ENCODE measurements at regions not wholly inside any gene's neighbourhood (a gene's known extent, or its start where the extent isn't known, plus 50 kb on each side); places are given as distances from the start of the nearest gene placed in this dataset.

DNA sequence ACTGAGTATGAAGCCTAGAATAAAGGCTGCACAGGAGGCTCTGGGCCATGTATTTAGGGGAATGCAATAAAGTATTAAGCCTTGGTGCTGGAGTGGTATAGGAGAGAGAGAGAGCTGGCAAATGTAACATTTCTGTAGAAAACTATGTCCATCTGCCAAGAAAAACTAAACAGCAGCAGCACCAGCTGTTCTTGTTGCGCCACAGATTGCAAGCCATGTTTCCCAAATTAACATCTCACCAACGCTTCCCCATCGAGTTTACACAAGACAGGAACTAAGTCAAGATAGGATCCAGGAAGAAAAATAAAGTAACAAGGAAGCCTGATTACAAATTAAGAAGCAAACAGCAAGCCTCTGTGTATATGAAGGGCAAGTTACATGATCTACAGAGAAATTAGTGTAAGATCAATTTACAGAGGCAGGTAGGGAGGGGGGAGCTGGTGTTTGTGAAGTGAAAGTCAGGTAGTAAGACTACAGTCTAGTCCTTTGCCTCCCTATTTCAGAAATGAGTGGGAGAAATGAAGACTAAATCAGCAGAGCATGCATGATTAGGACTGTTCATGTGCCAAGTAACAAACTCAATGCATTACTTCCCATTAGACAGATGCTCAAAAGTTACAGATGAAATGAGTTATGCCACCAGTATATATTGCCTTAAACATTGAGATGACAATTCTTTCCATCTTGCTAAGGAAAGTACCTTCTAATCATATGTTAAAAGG is 900.5 kb downstream of the EPHA3 start:
- H3K4me1 ChIP-seq, result peaks cover 17% of the 10 kb centered on the region
- no peaks in the 10 kb centered on the region for H3K9me3 ChIP-seq (replicated peaks)
- TF ChIP-seq, protein P1, sequence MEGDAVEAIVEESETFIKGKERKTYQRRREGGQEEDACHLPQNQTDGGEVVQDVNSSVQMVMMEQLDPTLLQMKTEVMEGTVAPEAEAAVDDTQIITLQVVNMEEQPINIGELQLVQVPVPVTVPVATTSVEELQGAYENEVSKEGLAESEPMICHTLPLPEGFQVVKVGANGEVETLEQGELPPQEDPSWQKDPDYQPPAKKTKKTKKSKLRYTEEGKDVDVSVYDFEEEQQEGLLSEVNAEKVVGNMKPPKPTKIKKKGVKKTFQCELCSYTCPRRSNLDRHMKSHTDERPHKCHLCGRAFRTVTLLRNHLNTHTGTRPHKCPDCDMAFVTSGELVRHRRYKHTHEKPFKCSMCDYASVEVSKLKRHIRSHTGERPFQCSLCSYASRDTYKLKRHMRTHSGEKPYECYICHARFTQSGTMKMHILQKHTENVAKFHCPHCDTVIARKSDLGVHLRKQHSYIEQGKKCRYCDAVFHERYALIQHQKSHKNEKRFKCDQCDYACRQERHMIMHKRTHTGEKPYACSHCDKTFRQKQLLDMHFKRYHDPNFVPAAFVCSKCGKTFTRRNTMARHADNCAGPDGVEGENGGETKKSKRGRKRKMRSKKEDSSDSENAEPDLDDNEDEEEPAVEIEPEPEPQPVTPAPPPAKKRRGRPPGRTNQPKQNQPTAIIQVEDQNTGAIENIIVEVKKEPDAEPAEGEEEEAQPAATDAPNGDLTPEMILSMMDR (IDR thresholded peaks at IDR 0.05; ENCODE audit: borderline replicate concordance), result no peak
- intact Hi-C loops (cut with micrococcal nuclease), result no loop called here
- DNase-seq, result peak; percentile 17
- H3K27ac ChIP-seq (replicated peaks), result peak overlapping the region; percentile 41
- H3K27me3 ChIP-seq (ENCODE audit: low read depth), result no peaks in the 10 kb centered on the region
- H3K4me3 ChIP-seq, result no peak overlapping the region
- H3K36me3 ChIP-seq, result no peaks in the 10 kb centered on the region

GRCh38 chr3:90010341-90010740 is 902.9 kb downstream of the EPHA3 start:
- Histone ChIP-seq H3K4me1 (peaks cover 20% of the 10 kb centered on the region), H3K27me3 (ENCODE audit: low read depth) (no peaks in the 10 kb centered on the region), H3K27ac (replicated peaks) (peak overlapping the region; percentile 26), H3K9me3 (replicated peaks) (peaks cover 18% of the 10 kb centered on the region), H3K4me3 (no peak overlapping the region), H3K36me3 (no peaks in the 10 kb centered on the region)
- TF ChIP-seq, protein P1 (IDR thresholded peaks at IDR 0.05; ENCODE audit: borderline replicate concordance), result no peak
- intact Hi-C loops (cut with micrococcal nuclease), result no loop called here
- no peak for DNase-seq

DNA sequence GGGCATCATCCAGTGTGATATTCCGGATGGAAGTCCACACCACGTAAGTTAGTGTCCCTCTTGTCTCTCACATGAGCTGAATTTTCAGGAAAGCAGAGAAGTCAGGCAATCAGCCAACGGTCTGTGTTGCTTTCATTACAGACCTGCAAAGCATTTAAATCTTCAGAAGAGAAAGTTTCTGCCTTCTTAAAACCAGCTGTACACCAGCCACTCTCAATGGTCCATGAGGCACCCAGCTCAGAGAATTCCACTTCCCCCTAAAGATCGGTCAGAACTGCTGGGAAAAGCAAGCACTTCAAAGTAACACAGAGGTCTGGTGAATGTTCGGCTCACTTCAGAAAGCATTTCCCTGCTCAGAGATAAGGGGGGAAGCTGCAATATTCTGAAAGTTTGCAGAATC is 903.7 kb downstream of the EPHA3 start:
- H3K27ac ChIP-seq (replicated peaks), result peak overlapping the region; percentile 26
- H3K9me3 ChIP-seq (replicated peaks), result peaks cover 18% of the 10 kb centered on the region
- DNase-seq, result no peak
- no peaks in the 10 kb centered on the region for H3K36me3 ChIP-seq
- H3K27me3 ChIP-seq (ENCODE audit: low read depth), result no peaks in the 10 kb centered on the region
- TF ChIP-seq, protein P1 (IDR thresholded peaks at IDR 0.05; ENCODE audit: borderline replicate concordance), result no peak
- H3K4me3 ChIP-seq, result no peak overlapping the region
- peaks cover 20% of the 10 kb centered on the region for H3K4me1 ChIP-seq
- intact Hi-C loops (cut with micrococcal nuclease), result no loop called here

DNA sequence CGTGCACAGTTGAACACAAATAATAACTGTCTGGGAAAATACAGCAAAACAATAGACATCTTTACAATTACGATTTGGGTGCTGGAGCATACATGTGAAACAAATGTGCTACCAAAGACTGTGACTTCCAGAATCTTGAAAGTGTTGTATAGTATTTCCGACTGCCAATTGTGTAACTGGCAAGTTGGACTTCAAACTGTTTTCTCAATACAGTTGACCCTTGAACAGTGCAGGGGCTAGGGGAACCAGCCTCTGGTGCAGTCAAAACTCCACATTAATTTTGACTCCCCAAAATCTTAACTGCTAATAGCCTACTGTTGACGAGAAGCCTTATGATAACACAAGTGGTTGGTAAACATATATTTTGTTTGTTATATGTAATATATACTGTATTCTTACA is 904.2 kb downstream of the EPHA3 start:
- Histone ChIP-seq H3K27ac (replicated peaks) (peak overlapping the region; percentile 26), H3K9me3 (replicated peaks) (peaks cover 18% of the 10 kb centered on the region), H3K4me1 (peaks cover 23% of the 10 kb centered on the region), H3K27me3 (ENCODE audit: low read depth) (no peaks in the 10 kb centered on the region), H3K36me3 (no peaks in the 10 kb centered on the region), H3K4me3 (no peak overlapping the region)
- DNase-seq, result no peak
- TF ChIP-seq, protein P1 (IDR thresholded peaks at IDR 0.05; ENCODE audit: borderline replicate concordance), result no peak
- intact Hi-C loops (cut with micrococcal nuclease), result no loop called here

- DNase-seq, result no peak
- peaks cover 18% of the 10 kb centered on the region for H3K9me3 ChIP-seq (replicated peaks)
- no peak overlapping the region for H3K27ac ChIP-seq (replicated peaks)
- peaks cover 23% of the 10 kb centered on the region for H3K4me1 ChIP-seq
- TF ChIP-seq, protein P1 (IDR thresholded peaks at IDR 0.05; ENCODE audit: borderline replicate concordance), result no peak
- H3K27me3 ChIP-seq (ENCODE audit: low read depth), result no peaks in the 10 kb centered on the region
- intact Hi-C loops (cut with micrococcal nuclease), result no loop called here
- no peaks in the 10 kb centered on the region for H3K36me3 ChIP-seq
- H3K4me3 ChIP-seq, result no peak overlapping the region
Observed at GRCh38 chr3:90011996-90012395, 904.6 kb downstream of the EPHA3 start.

Measured in left ventricle myocardium inferior (tissue), 1 donor.